ENCODE measurements at regions not wholly inside any gene's neighbourhood (a gene's known extent, or its start where the extent isn't known, plus 50 kb on each side); places are given as distances from the start of the nearest gene placed in this dataset.

GRCh38 chr3:76402926-76403325 lies 617.6 kb upstream of the ZNF717 start:
- TF ChIP-seq TAF1 (IDR thresholded peaks at IDR 0.05; ENCODE audit: borderline replicate concordance, low read depth, low read length) (no peak), POLR2AphosphoS5 (IDR thresholded peaks at IDR 0.05; ENCODE audit: low read depth, low read length) (no peak), POLR2A (IDR thresholded peaks at IDR 0.05; ENCODE audit: low read depth, low read length) (no peak)
- DNase-seq (ENCODE audit: insufficient read length), result no peak
- FAIRE-seq, result no peak

GRCh38 chr3:76403556-76403955 lies 618.2 kb upstream of the ZNF717 start:
- TF ChIP-seq POLR2A (IDR thresholded peaks at IDR 0.05; ENCODE audit: low read depth, low read length), result no peak
- no peak for TF ChIP-seq POLR2AphosphoS5 (IDR thresholded peaks at IDR 0.05; ENCODE audit: low read depth, low read length)
- TF ChIP-seq TAF1 (IDR thresholded peaks at IDR 0.05; ENCODE audit: borderline replicate concordance, low read depth, low read length), result no peak
- DNase-seq (ENCODE audit: insufficient read length) (no peak), FAIRE-seq (peak; percentile 51)

- DNase-seq (ENCODE audit: insufficient read length), result no peak
- TF ChIP-seq TAF1 (IDR thresholded peaks at IDR 0.05; ENCODE audit: borderline replicate concordance, low read depth, low read length) (no peak), POLR2AphosphoS5 (IDR thresholded peaks at IDR 0.05; ENCODE audit: low read depth, low read length) (no peak), POLR2A (IDR thresholded peaks at IDR 0.05; ENCODE audit: low read depth, low read length) (no peak)
- no peak for FAIRE-seq
Measured at GRCh38 chr3:76405196-76405595, 619.8 kb upstream of the ZNF717 start.

- DNase-seq (ENCODE audit: insufficient read length), result no peak
- no peak for FAIRE-seq
- TF ChIP-seq TAF1 (IDR thresholded peaks at IDR 0.05; ENCODE audit: borderline replicate concordance, low read depth, low read length) (no peak), POLR2AphosphoS5 (IDR thresholded peaks at IDR 0.05; ENCODE audit: low read depth, low read length) (no peak)
Measured at GRCh38 chr3:76410762-76411281, 625.5 kb upstream of the ZNF717 start.

GRCh38 chr3:76415384-76415783 lies 624.5 kb upstream of the ROBO2 start:
- DNase-seq (ENCODE audit: insufficient read length) (no peak), FAIRE-seq (no peak)
- TF ChIP-seq POLR2AphosphoS5 (IDR thresholded peaks at IDR 0.05; ENCODE audit: low read depth, low read length) (no peak), POLR2A (IDR thresholded peaks at IDR 0.05; ENCODE audit: low read depth, low read length) (no peak), TAF1 (IDR thresholded peaks at IDR 0.05; ENCODE audit: borderline replicate concordance, low read depth, low read length) (no peak)

- DNase-seq (ENCODE audit: insufficient read length), result no peak
Measured at GRCh38 chr3:76429581-76430177, 610.2 kb upstream of the ROBO2 start.

GRCh38 chr3:76432396-76432795 lies 607.5 kb upstream of the ROBO2 start:
- no peak for TF ChIP-seq POLR2A (IDR thresholded peaks at IDR 0.05; ENCODE audit: low read depth, low read length)
- TF ChIP-seq TAF1 (IDR thresholded peaks at IDR 0.05; ENCODE audit: borderline replicate concordance, low read depth, low read length), result no peak
- no peak for TF ChIP-seq POLR2AphosphoS5 (IDR thresholded peaks at IDR 0.05; ENCODE audit: low read depth, low read length)
- FAIRE-seq (no peak), DNase-seq (ENCODE audit: insufficient read length) (no peak)

More at GRCh38 chr3:76429581-76430177, 610.2 kb upstream of the ROBO2 start:
- no peak for TF ChIP-seq POLR2AphosphoS5 (IDR thresholded peaks at IDR 0.05; ENCODE audit: low read depth, low read length)
- TF ChIP-seq TAF1 (IDR thresholded peaks at IDR 0.05; ENCODE audit: borderline replicate concordance, low read depth, low read length), result no peak
- TF ChIP-seq POLR2A (IDR thresholded peaks at IDR 0.05; ENCODE audit: low read depth, low read length), result no peak
- FAIRE-seq, result no peak

GRCh38 chr3:76436894-76437293 lies 603.0 kb upstream of the ROBO2 start:
- no peak for TF ChIP-seq POLR2A (IDR thresholded peaks at IDR 0.05; ENCODE audit: low read depth, low read length)
- no peak for TF ChIP-seq POLR2AphosphoS5 (IDR thresholded peaks at IDR 0.05; ENCODE audit: low read depth, low read length)
- FAIRE-seq, result no peak

GRCh38 chr3:76438971-76439370 lies 600.9 kb upstream of the ROBO2 start:
- no peak for TF ChIP-seq POLR2A (IDR thresholded peaks at IDR 0.05; ENCODE audit: low read depth, low read length)
- no peak for TF ChIP-seq TAF1 (IDR thresholded peaks at IDR 0.05; ENCODE audit: borderline replicate concordance, low read depth, low read length)
- no peak for TF ChIP-seq POLR2AphosphoS5 (IDR thresholded peaks at IDR 0.05; ENCODE audit: low read depth, low read length)
- FAIRE-seq (no peak), DNase-seq (ENCODE audit: insufficient read length) (no peak)

More at GRCh38 chr3:76436894-76437293, 603.0 kb upstream of the ROBO2 start:
- no peak for DNase-seq (ENCODE audit: insufficient read length)

GRCh38 chr3:76442374-76442915 lies 597.5 kb upstream of the ROBO2 start:
- no peak for TF ChIP-seq POLR2AphosphoS5 (IDR thresholded peaks at IDR 0.05; ENCODE audit: low read depth, low read length)
- no peak for DNase-seq (ENCODE audit: insufficient read length)
- FAIRE-seq, result no peak

- DNase-seq (ENCODE audit: insufficient read length), result no peak
- no peak for FAIRE-seq
- no peak for TF ChIP-seq POLR2A (IDR thresholded peaks at IDR 0.05; ENCODE audit: low read depth, low read length)
- no peak for TF ChIP-seq POLR2AphosphoS5 (IDR thresholded peaks at IDR 0.05; ENCODE audit: low read depth, low read length)
- no peak for TF ChIP-seq TAF1 (IDR thresholded peaks at IDR 0.05; ENCODE audit: borderline replicate concordance, low read depth, low read length)
Measured at GRCh38 chr3:76456322-76456721, 583.6 kb upstream of the ROBO2 start.

- DNase-seq (ENCODE audit: insufficient read length), result no peak
- no peak for FAIRE-seq
- TF ChIP-seq POLR2AphosphoS5 (IDR thresholded peaks at IDR 0.05; ENCODE audit: low read depth, low read length) (no peak), POLR2A (IDR thresholded peaks at IDR 0.05; ENCODE audit: low read depth, low read length) (no peak), TAF1 (IDR thresholded peaks at IDR 0.05; ENCODE audit: borderline replicate concordance, low read depth, low read length) (no peak)
Measured at GRCh38 chr3:76463501-76463900, 576.4 kb upstream of the ROBO2 start.

All from GM12892 (cell line).